ENCODE measurements at regions not wholly inside any gene's neighbourhood (a gene's known extent, or its start where the extent isn't known, plus 50 kb on each side); places are given as distances from the start of the nearest gene placed in this dataset.

DNA sequence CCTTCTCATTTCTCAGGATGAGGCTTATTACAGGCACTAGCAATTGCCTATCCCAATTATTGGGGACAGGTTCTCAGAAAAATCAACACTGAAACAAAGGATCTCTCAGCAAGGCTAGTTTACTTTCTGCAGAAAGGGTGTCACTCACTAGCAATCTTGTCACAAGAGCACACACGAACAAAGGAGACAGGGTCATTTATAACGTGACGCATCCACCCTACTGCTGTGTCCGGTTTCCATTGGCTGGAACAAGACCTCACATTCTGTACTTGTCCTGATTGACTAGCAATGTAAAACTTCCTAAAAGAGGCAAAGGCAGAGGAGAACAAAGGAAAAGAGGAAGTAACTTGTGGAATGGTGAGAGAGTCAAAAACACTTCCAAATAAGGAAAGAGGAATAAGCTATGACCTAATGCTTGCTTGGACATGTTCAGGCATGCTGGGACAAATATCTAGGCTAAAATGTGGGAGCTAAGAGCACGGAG, 160.2 kb upstream of the STXBP5 start:
- intact Hi-C loops (cut with micrococcal nuclease) = no loop called here

More for the DNA sequence above, 160.2 kb upstream of the STXBP5 start:
- TF ChIP-seq CTCF (IDR thresholded peaks at IDR 0.05) (no peak), EZH2 (IDR thresholded peaks at IDR 0.05; ENCODE audit: borderline replicate concordance, insufficient read depth, low read depth, low read length, poor library complexity, severe bottlenecking) (no peak)
- H3K27me3 Mint-ChIP-seq = peaks cover 4% of the 10 kb centered on the region
- H3K4me3 Mint-ChIP-seq = no peak overlapping the region
- Histone ChIP-seq H3K9me3 (ENCODE audit: control extremely low read depth in 1 of 3, control insufficient read depth in 2 of 3, insufficient read depth in 1 of 3, low read length in 2 of 3) (peaks cover 0 to 5% (median 0%) of the 10 kb centered on the region in 3 donors), H2AFZ (ENCODE audit: insufficient read depth, low read depth, low read length, poor library complexity, severe bottlenecking) (no peak overlapping the region), H4K20me1 (ENCODE audit: control insufficient read depth, insufficient read depth, low read length, poor library complexity, severe bottlenecking) (no peaks in the 10 kb centered on the region), H3K36me3 (replicated peaks in 1 of 2; ENCODE audit: control extremely low read depth in 1 of 2, control insufficient read depth in 1 of 2, extremely low read depth in 1 of 2, insufficient read depth in 2 of 2, low read length in 1 of 2) (no peaks in the 10 kb centered on the region), H3K27ac (ENCODE audit: low read length in 2 of 2) (no peak overlapping the region), H3K9ac (ENCODE audit: low read length) (no peak overlapping the region), H3K4me3 (ENCODE audit: control extremely low read depth in 1 of 5, extremely low read depth in 1 of 5, insufficient read depth in 1 of 5, low read depth in 2 of 5, low read length in 4 of 5) (no peak overlapping the region), H3K4me2 (replicated peaks; ENCODE audit: low read depth, low read length, poor library complexity, severe bottlenecking) (no peak overlapping the region), H3K79me2 (ENCODE audit: control insufficient read depth, insufficient read depth, low read length) (no peaks in the 10 kb centered on the region), H3K27me3 (replicated peaks in 1 of 4; ENCODE audit: control extremely low read depth in 1 of 4, control insufficient read depth in 3 of 4, insufficient read depth in 4 of 4, low read length in 3 of 4) (no peaks in the 10 kb centered on the region), H3K4me1 (ENCODE audit: control insufficient read depth in 2 of 2, insufficient read depth in 2 of 2, low read length in 2 of 2) (no peaks in the 10 kb centered on the region)
- ATAC-seq (ENCODE audit: low read depth) (no peak), DNase-seq (no peak)
- no peak overlapping the region for H3K27ac Mint-ChIP-seq
- no peaks in the 10 kb centered on the region for H3K4me1 Mint-ChIP-seq
- peaks cover 7% of the 10 kb centered on the region for H3K9me3 Mint-ChIP-seq (ENCODE audit: insufficient read depth)
- 100% methylated on average over 2 of the region's 5 CpGs for WGBS (ENCODE audit: insufficient coverage)
- POLR2A ChIA-PET = no interaction called here
- CTCF ChIA-PET = no interaction called here

Data from B cell (primary cell).